OCI-LY3 (cell line): ENCODE measurements at regions not wholly inside any gene's neighbourhood (a gene's known extent, or its start where the extent isn't known, plus 50 kb on each side); places are given as distances from the start of the nearest gene placed in this dataset.

Source experiments
- H2AFZ ChIP-seq: fragments of 200-600, 300-600 bp; shearing (Covaris generic); 2 replicates; pipeline ENCODE4 v1.6.0; 2014; ENCODE audit warnings: antibody characterized with exemption, low read depth, low read length
- H3K27ac ChIP-seq: fragments of 200-600, 300-600 bp; sonication (generic); 2 replicates; pipeline ENCODE4 v1.5.1; 2014; ENCODE audit warnings: mild to moderate bottlenecking, low read length, moderate library complexity, mixed read lengths
- H3K27me3 ChIP-seq: fragments of 200-600, 300-600 bp; sonication (generic); 2 replicates; pipeline ENCODE4 v1.6.1; 2014; ENCODE audit warnings: low read depth, low read length, mixed read lengths
- H3K36me3 ChIP-seq: fragments of 200-600, 300-600 bp; sonication (generic); replicated peaks from 2 replicates; pipeline ENCODE3; 2014; ENCODE audit warnings: low read depth, low read length, mixed read lengths
- H3K4me1 ChIP-seq: fragments of 300-600, 200-600 bp; sonication (generic); 2 replicates; pipeline ENCODE4 v1.6.1; 2014; ENCODE audit warnings: low read length, mixed read lengths
- H3K4me2 ChIP-seq: fragments of 200-600, 300-600 bp; sonication (generic); 2 replicates; pipeline ENCODE4 v1.6.1; 2014; ENCODE audit warnings: low read length, mixed read lengths
- H3K4me3 ChIP-seq: fragments of 300-600, 200-600 bp; sonication (generic); 2 replicates; pipeline ENCODE4 v1.5.1; 2014; ENCODE audit warnings: antibody characterized with exemption, mild to moderate bottlenecking, low read length, moderate library complexity
- H3K79me2 ChIP-seq: fragments of 300-600, 200-600 bp; shearing (Covaris generic); 2 replicates; pipeline ENCODE4 v1.6.1; 2014; ENCODE audit warnings: mild to moderate bottlenecking, low read length, mixed read lengths
- H3K9ac ChIP-seq: fragments of 300-600, 200-600 bp; shearing (Covaris generic); 2 replicates; pipeline ENCODE4 v1.6.0; 2014; ENCODE audit warnings: mild to moderate bottlenecking, low read length, moderate library complexity
- H3K9me3 ChIP-seq: fragments of 200-600, 300-600 bp; shearing (Covaris generic); 2 replicates; pipeline ENCODE4 v1.6.1; 2014; ENCODE audit warnings: low read length, mixed read lengths; ENCODE audit not compliant: insufficient read depth
- H4K20me1 ChIP-seq: fragments of 200-600, 300-600 bp; sonication (generic); 2 replicates; pipeline ENCODE4 v1.6.1; 2016; ENCODE audit warnings: low read length, mixed read lengths; ENCODE audit not compliant: insufficient read depth
- CTCF ChIP-seq: fragments of 200-600, 300-600 bp; sonication (generic); IDR thresholded peaks from 2 replicates; pipeline ENCODE4 v1.5.1; 2014; ENCODE audit warnings: antibody characterized with exemption, low read length, low read depth
- EZH2phosphoT487 ChIP-seq: fragments of 200-600 bp; shearing (Covaris generic); IDR thresholded peaks from 2 replicates; pipeline ENCODE4 v1.6.1; 2018; ENCODE audit warnings: antibody characterized with exemption, mixed run types, low read depth

DNA sequence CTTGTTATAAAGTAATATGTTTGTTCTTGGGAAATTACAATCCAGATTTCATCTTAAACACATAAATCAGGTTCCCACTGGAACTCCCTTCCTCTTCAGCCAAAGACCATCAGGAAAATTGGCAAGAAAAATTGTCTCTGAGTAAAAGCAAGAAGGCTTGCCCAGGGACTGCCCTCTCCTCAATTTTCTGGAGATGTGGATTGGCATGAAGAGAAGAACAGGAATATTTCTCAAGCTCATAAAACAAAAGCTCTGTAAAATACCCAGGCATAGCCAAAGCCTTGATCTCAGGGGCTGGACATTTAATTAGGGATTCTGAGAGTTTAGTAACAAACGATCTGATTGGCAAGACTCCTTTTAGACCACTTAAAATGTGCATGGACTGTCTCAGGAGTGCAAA, 223.4 kb downstream of the ZNF608 start:
- Histone ChIP-seq H3K9ac (no peak overlapping the region), H3K27ac (no peak overlapping the region), H3K9me3 (no peaks in the 10 kb centered on the region), H3K4me3 (no peak overlapping the region), H2AFZ (no peak overlapping the region), H3K4me1 (peaks cover 38% of the 10 kb centered on the region), H3K36me3 (no peaks in the 10 kb centered on the region), H3K79me2 (no peaks in the 10 kb centered on the region), H3K27me3 (peaks cover 9% of the 10 kb centered on the region), H4K20me1 (no peaks in the 10 kb centered on the region), H3K4me2 (no peak overlapping the region)
- TF ChIP-seq EZH2phosphoT487: no peak
- no peak for TF ChIP-seq CTCF

GRCh38 chr5:124521461-124522230, 224.8 kb downstream of the ZNF608 start:
- no peaks in the 10 kb centered on the region for H3K9me3 ChIP-seq
- peaks cover 9% of the 10 kb centered on the region for H3K27me3 ChIP-seq
- no peak overlapping the region for H3K27ac ChIP-seq
- H3K36me3 ChIP-seq: no peaks in the 10 kb centered on the region
- H3K4me2 ChIP-seq: no peak overlapping the region
- H3K79me2 ChIP-seq: no peaks in the 10 kb centered on the region
- H3K4me3 ChIP-seq: no peak overlapping the region
- H3K9ac ChIP-seq: no peak overlapping the region
- no peak overlapping the region for H2AFZ ChIP-seq
- peaks cover 24% of the 10 kb centered on the region for H3K4me1 ChIP-seq
- TF ChIP-seq EZH2phosphoT487: no peak
- TF ChIP-seq CTCF: no peak
- no peaks in the 10 kb centered on the region for H4K20me1 ChIP-seq

DNA sequence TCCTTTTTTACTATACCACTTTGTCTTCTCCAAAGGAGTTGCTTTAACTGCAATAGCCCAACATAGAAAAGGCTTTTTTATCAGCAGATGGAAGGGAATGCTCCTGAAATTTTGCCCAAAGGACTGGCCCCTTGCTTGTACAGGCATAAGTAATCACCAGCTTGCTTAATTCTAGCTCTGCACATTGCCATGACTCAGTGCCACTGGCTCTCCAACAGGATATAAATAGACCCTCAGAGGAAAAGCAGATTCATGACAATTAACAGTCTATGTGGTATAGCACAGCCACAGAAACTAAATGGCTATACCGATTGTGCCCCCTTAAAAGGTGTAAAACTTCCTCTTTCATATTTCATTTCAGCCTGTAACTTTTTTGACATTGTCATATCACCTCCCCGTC, 227.0 kb downstream of the ZNF608 start:
- H4K20me1 ChIP-seq: no peaks in the 10 kb centered on the region
- no peaks in the 10 kb centered on the region for H3K36me3 ChIP-seq
- H3K4me3 ChIP-seq: peak overlapping the region; percentile 17; the same call in 1 of the 2 replicates
- peaks cover 9% of the 10 kb centered on the region for H3K27me3 ChIP-seq
- peak overlapping the region; percentile 46 for H3K4me2 ChIP-seq
- no peak for TF ChIP-seq CTCF
- no peak for TF ChIP-seq EZH2phosphoT487
- H3K9ac ChIP-seq: no peak overlapping the region
- peaks cover 15% of the 10 kb centered on the region for H3K4me1 ChIP-seq
- H3K79me2 ChIP-seq: no peaks in the 10 kb centered on the region
- no peak overlapping the region for H3K27ac ChIP-seq
- H2AFZ ChIP-seq: no peak overlapping the region
- no peaks in the 10 kb centered on the region for H3K9me3 ChIP-seq

GRCh38 chr5:124516567-124516966, 229.9 kb downstream of the ZNF608 start:
- H3K36me3 ChIP-seq: no peaks in the 10 kb centered on the region
- H3K27me3 ChIP-seq: peaks cover 3% of the 10 kb centered on the region; the same call in 1 of the 2 replicates
- no peak overlapping the region for H3K9ac ChIP-seq
- no peak overlapping the region for H3K27ac ChIP-seq
- no peaks in the 10 kb centered on the region for H4K20me1 ChIP-seq
- H3K9me3 ChIP-seq: no peaks in the 10 kb centered on the region
- no peak overlapping the region for H2AFZ ChIP-seq
- H3K79me2 ChIP-seq: no peaks in the 10 kb centered on the region
- no peak overlapping the region for H3K4me2 ChIP-seq
- H3K4me1 ChIP-seq: peaks cover 12% of the 10 kb centered on the region
- TF ChIP-seq CTCF: no peak
- TF ChIP-seq EZH2phosphoT487: no peak
- no peak overlapping the region for H3K4me3 ChIP-seq
